Body of pancreas (tissue), 4 donors: ENCODE measurements at regions not wholly inside any gene's neighbourhood (a gene's known extent, or its start where the extent isn't known, plus 50 kb on each side); places are given as distances from the start of the nearest gene placed in this dataset.
"Not testable (repeated sequence)": the region's sequence is repeated elsewhere in the genome, so short reads cannot be mapped to it uniquely, and the experiment has no call there.

Experiments used
- POLR2A ChIP-seq, 3 donors: fragments of 450-650 bp; IDR thresholded peaks; one replicate each; pipeline ENCODE4 v1.6.1; 2016; ENCODE audit warnings: antibody characterized with exemption in 3 of 3, mild to moderate bottlenecking in 2 of 3
- TF ChIP-seq, protein P1 (sequence below), 7 experiments: fragments of 450-650 bp in 4 of 7; fragments of 200-600 bp in 3 of 7; sonication (generic) in 3 of 7; IDR thresholded peaks; one replicate each; pipeline ENCODE4 v1.5.1; 2016 to 2019; ENCODE audit warnings: antibody characterized with exemption in 7 of 7

DNA sequence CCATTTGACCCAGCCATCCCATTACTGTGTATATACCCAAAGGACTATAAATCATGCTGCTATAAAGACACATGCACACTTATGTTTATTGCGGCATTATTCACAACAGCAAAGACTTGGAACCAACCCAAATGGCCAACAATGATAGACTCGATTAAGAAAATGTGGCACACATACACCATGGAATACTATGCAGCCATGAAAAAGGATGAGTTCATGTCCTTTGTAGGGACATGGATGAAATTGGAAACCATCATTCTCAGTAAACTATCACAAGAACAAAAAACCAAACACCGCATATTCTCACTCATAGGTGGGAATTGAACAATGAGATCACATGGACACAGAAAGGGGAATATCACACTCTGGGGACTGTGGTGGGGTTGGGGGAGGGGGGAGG lies 242.7 kb upstream of the FOXF1 start:
- TF ChIP-seq, protein P1, sequence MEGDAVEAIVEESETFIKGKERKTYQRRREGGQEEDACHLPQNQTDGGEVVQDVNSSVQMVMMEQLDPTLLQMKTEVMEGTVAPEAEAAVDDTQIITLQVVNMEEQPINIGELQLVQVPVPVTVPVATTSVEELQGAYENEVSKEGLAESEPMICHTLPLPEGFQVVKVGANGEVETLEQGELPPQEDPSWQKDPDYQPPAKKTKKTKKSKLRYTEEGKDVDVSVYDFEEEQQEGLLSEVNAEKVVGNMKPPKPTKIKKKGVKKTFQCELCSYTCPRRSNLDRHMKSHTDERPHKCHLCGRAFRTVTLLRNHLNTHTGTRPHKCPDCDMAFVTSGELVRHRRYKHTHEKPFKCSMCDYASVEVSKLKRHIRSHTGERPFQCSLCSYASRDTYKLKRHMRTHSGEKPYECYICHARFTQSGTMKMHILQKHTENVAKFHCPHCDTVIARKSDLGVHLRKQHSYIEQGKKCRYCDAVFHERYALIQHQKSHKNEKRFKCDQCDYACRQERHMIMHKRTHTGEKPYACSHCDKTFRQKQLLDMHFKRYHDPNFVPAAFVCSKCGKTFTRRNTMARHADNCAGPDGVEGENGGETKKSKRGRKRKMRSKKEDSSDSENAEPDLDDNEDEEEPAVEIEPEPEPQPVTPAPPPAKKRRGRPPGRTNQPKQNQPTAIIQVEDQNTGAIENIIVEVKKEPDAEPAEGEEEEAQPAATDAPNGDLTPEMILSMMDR (IDR thresholded peaks at IDR 0.05): not testable (repeated sequence)
- TF ChIP-seq POLR2A (IDR thresholded peaks at IDR 0.05): not testable (repeated sequence)
